DMS53 treated with DMSO at 0.1 percent for 48 hours (cell line): ENCODE measurements at regions not wholly inside any gene's neighbourhood (a gene's known extent, or its start where the extent isn't known, plus 50 kb on each side); places are given as distances from the start of the nearest gene placed in this dataset.
A peak's percentile ranks its signal among the peaks of the same experiment; 100 is the strongest.

Experiments used
- DNase-seq: peaks from one replicate; lab custom pipeline; 2025; ENCODE audit not compliant: unreplicated experiment; lab: John Stamatoyannopoulos, UW

DNA sequence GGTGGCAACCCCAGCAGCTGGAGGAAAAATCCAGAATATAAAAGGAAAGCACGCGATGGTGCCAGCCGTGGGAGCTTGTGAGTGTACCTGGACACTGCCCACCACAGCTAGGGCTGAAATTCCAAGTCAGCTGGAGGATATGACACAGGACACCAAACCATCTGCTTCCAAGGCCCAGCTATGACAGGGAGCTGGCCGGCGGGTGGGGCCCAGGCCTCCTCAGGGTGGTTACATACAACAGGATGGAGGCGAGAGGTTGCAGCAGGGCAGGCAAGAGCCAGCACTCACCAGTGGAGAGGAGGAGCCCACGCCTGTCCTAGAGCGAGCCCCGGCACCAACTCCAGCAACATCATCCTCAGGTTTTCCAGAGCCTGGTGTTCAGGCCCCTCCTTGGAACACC lies 163.2 kb upstream of the RPL38 start:
- no peak for DNase-seq

DNA sequence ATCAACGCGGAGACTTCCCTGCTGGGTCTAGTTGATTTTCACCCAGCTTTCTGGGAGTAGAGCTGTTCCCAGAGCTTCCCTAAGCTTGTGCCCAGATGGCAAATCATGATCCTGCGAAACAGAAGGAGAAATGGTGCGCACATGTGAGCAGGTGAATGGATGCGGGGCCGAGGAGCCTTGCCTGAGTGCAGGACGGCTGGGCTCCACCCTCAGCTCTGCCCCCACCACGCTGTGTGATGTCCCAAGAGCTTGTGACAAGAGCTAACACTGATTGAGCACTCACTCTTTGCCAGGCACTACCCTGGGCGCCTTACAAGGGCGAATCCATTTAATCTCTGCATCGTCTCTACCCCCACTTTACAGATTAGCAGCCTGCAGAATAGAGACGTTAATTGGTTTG lies 162.7 kb upstream of the RPL38 start:
- DNase-seq, result no peak

DNA sequence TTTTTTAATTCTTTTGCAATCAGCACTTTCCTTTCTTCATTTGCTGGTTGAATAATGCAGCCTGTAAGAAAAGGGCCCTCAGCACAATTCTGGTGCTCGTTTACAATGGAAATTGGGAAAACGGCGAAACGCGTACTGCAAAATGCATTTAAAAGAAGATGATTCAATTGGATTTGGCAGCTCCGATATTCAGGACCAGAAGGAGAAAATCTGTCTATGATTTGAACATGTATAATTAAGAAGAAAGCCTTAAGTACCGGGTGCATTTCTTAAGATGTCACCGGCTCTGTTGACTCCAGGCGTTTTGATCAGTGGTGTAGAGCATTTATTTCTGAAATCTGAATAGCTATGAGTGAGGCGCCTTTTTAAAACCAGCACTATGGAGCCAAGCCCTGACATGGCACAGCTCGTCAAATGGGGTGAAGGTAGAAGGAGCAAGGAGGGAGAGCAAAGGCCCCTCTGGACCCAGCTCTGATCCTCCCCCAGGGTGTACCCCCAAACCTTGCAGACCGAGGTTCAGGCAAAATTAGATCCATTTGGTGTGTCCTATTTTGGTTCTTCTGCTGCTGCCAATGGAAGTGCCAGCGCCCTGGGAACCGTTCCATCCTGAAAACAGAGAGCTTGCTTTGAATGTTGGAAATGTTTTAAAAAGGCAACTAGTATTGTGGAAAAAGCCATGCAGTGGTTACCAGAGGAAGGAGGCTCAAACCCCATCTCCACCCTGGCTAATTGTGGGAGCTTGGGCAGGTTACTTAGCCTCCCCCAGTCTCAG lies 161.4 kb upstream of the RPL38 start:
- DNase-seq, result no peak

DNA sequence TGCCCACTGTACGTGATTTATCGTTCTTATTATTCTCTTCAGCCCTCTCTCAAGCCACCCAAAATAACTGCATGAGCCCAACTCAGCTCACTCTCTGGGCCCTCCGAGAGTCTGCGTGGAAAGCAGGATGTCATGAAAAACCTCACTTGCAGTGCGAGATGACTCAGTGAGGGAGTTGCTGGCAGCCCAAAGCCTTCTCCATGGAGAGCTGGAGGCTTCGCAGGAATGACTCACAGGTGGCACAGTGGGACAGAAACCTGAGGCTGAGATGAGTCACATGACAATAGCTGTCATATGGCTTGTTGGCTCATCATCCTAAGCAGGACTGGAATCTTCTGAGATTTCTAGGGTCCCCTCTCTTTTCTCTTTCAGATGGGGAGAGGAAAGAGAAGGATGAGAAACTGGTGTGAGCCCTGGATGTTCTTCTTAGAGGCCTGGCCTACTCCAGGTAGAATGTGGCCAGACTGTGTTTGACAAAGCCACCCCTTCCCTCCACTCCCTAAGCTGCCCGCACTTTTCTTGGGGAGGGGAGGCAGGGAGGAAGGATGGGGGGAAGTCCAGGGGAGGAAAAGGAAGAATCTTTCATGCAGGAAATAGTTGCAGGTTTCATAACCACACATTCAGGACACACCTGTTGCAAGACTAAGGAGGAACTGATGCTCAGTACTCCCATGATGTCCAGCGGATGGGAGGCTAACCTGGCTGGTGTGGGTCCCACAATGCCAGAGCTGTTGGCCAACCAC lies 160.6 kb upstream of the RPL38 start:
- DNase-seq, result peak; percentile 84

DNA sequence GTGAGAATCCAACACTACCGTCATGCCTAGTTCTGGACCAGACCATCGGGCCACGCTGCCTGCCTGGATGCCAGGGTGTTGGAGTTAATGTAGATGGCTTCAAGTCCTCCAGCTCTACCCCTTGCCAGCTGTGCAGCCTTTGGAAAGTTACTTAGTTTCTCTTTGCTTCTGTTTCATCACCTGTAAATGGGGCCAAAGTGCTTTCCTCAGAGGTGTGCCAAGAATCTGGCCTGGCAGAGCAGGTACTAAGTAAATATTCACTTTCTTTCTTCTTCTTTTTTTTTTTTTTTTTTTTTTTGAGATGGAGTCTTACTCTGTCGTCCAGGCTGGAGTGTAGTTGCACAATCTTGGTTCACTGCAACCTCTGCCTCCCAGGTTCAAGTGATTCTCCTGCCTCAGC lies 159.5 kb upstream of the RPL38 start:
- no peak for DNase-seq

DNA sequence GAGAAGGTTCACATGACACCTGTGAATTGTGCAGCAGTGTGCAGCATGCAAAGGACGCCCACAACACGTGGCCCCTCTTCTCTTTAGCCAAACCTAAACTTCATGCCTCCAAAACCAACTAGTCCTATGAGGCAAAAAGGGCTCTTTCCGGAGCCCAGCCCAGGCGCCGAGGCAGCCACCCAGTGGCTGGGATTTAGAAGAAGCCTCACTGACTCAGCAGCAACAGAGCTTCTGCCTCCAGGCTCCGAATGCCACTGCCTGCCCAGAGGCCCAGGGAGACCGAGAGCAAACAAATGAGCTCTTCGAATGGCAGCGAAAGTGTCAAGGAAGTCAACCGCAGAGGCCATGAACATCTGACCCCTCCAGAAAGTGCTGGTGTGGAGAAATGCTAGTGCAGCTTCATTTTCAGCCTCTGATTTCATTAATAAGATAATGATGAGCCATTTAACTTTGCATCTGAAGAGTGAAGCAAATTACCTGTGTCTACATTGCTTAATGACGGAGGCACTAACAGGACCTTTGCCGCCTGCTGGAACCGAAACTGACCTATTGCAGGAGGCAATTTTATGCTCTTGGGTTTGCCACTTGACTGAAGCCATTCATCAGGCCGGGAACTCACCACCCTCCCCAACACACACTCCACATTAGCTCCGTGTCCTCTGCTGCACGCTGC lies 157.7 kb upstream of the RPL38 start:
- peak; percentile 31 for DNase-seq

DNA sequence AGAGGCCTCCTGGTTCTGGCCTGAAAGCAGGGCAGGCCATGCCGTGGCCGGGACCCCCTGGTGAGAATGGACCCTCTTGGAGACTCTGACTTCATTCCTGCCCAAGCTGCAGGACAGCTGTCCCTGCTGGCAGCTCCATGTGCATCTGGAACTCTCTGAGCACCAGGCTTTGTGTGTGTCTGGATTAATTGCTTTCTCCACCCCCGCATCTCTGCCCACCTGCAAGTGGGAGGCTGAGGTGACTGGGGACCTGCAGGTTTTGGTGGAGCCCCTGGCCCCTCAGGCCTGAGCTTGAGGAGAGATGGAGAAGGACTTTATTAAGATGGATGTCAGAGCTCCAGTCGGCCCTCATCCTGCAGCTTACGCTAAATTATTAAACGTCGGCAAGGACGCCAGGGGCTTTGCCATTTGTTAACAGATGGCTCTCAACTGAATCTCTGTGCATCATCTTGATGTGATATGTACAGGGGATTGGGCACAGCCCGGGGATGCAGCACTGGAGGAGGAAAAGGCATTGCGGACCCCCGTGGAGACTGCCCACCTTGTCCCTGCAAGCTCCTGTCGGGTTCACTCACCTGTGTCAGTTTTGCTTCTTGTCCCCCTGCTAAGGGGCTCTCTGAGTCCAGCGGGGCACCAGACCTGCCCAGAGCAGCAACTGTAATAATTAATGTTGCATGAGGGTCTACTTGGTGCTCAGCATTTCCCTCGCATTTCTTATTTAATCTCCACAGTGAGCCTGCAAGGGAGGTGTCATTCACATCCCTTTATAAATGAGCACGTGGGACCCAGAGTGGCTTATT lies 154.1 kb upstream of the RPL38 start:
- no peak for DNase-seq

DNA sequence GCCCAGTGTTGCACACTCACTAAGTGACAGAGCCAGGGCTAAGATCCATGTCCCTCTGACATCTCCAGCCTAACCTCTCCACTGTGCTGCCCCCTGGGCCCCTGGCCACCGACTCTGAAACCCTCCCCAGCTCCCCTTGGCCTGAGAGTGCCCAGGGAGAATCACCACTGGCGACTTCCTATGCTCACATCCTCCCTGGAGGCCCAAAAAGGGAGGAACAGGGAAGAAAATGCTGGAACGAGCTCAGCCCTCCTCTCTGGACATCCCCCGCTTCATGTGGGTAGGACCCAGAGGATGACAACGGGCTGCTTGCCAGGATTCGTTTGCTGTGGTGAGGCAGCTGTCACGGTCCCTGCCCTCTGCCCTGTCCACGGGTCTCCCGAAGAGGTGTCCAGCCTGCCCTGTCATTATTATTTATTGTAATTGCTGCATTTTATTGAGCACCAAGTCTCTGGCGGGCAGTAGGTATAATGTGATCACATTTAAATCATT lies 153.5 kb upstream of the RPL38 start:
- no peak for DNase-seq

DNA sequence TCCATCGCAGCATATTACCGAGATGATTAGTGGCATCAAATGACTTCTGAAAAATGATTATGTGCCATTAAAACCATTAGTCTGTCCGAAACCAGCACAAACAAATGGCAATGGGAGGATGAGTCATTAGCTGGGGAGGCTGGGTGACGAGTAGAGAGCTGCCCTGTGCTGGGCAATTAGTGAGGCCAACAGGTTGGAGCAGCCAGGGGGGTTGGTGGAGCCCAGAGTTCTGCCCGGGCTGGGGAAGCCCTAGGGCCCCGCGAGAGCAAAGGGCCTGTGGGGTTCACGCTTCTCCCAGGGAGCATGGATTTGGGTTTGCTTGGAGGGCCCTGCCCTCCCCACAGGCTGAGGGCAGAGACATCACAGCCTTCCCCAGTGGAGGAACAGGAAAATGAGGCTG lies 152.1 kb upstream of the RPL38 start:
- no peak for DNase-seq

DNA sequence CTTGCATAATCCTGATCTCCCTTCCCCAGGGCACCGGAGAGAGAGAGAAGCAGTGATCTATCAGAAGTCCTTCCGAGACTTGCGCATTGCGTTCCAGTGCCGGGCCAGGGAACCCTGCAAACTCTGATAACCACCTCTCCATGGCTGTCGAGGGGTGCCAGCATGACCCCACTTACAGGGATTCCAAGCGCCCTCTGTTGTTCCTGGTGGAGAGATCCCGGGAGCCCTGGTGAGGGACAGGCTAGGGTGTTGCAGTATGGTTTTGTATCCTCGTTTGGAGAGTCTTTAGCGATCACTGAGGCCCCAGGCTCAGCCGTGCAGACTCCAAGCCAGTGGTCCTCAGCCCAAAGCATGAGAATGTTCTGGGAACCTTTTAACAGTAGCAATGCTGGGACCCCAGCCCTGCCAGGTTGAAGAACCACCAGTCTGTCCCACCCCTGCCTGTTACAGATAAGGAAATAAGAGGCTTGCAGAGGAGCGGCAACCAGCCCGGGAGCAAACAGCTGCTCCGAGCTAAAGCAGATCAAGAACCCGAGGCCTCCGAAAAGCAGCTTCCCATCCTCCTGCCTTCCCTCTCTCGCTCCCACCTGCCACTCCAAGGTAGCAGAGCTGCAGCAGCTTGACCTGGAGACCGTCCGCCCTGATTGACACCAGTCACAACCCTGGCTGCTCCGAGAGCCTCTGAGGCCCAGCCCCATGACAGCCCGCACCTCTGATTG lies 150.3 kb upstream of the RPL38 start:
- no peak for DNase-seq

DNA sequence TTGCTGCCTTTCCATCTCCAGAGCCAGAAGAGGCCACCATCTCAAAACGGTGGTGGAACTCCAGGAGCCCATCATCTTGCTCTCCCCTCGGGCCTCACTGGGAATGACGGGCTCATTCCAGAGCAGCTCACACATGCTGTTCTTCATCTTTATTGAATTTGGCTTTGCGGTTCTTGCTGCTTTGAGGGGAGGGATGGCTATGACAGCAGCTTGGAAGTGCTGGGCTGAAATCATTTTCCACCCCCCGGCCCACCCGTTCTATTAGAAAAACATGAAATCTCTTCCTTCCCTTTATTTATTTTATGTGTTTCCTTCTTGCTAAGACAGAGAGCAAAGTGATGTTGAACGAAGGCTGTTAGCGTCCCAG lies 149.8 kb upstream of the RPL38 start:
- DNase-seq, result no peak

DNA sequence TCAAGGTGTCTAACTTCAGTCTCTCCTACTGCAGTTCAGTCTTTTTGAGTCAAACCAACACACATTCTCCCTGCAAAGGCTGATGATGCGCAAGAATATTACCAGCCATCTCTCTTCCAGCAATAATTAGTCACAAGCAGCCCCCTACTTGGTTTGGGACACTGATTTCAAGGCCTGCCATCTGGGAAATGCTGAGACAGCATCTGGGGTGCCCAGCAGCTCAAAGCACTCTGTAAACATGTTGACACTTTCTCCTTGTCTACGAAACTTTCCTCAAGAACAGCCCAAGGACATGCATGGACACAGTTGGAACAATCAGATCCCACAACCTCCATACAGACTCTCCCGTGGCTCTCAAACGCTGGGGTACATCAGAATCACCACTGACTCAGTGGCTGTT lies 149.2 kb upstream of the RPL38 start:
- DNase-seq, result no peak

DNA sequence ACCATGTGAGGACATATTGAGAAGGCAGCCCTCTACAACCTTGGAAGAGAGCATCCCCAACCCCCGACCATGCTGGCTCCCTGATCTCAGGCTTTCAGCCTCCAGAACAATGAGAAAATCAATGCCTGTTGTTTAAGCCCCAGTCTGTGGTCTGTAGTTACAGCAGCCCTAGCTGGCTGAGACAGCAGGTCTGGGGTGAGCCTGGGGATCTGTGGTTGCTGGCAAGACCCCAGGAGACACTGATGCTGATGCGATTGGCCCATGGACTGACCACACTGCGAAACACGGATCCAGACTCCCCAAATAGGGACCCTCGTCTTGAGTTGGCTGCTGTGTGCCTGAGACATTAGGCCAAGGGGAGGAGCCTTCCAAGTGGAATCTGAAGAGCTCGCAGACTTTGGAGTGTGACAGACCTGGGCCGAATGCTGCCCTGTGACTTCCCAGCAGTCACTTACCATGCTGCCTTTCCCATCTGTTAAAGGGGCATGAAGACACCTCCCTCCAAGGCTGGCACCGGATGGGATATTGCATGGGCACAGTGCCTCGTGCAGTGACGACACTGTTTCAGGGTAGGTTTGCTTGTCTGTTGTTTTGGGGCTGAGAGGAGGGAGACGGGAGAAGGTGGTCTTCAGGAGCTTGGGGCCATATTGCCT lies 147.8 kb upstream of the RPL38 start:
- DNase-seq, result no peak

DNA sequence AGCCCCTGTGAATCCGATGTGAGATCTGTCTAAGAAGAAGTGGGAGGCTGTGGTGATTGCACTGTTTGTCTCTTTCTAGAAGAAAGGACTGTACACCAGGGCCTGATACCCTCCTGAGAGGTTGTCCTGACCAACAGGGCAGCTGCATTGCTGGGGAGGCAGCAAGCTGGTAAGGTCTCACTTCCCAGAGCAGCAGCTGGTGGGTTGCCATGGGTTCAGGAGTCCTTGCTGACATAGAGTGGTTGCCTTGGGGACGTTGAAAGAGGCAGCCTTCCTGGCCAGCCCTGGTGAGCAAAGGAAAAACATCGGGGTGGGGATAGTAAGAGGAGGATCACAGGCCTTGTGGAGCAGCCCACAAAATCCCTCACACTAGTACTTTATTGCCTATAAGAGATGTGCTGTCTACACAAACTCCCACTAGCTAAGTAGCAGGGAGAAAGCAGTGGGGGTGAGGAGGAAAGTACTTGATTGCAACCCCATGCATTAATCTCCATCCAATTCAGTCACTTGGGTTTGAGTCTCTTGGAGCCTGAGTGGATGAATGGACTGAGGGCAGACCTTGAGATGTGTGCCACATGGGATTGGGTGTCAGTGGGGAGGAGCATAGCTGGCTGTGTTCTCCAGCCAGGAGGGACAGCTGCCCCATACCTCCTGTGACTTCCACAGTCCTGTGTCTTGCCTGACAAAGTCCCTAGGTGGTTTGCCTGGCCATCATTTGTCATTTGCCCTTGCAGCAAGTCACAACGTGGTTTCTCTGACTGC lies 143.8 kb upstream of the RPL38 start:
- DNase-seq, result peak; percentile 56

DNA sequence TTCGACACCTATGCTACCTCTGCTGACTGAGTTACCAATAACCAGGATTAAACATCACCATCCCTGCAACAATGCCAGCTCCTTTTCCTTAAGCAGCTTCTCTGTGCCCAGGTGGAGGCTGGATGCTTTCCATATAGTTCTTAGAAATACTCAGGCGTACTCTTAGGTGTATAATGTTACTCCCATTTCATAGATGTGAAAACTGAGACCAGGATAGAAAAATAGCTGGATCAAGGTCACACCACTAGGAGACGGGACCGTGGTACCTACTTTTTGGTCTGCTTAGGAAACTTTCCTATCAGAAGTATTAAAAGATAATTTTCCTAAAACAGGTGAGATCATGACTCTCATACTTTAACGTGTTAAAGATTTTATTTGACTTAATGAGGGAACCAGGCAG lies 141.7 kb upstream of the RPL38 start:
- no peak for DNase-seq

DNA sequence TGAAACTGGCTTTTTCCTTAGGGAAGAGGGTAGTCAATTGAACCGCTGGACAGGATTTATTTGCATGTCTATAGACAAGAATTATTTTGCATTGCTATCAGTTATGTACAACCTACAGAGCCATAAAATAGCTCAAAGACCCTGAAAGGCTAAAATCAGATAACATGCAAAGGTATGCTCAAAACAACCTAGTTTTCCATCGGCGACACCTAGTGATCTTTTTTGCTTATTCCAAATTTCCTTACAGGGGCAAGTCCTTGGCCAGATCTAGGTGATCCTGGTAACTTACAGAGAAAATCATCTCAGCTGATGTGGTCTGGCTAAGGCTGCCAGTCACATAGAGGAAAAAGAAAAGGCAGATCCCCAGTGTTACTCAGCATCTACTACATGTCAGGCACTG lies 141.2 kb upstream of the RPL38 start:
- no peak for DNase-seq

DNA sequence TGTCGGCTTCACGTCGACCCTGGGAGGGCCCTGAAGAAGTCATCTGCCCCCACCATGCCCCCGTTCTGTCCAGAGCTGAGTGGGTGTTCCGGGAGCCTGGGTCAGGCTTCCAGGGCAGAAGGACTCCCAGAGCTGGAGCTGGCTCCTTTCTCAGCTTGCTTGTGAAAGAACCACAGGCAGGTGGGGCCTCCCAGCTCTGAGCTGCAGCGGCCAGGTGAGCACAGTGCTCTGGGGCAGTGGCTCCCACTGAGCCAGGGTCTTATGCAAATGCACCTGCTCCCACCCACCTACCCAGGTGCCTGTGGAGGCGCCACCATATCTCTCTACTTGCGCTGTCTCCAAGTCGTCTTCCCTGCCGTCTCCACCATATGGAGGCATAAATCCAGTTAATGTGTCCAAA lies 140.0 kb upstream of the RPL38 start:
- no peak for DNase-seq

DNA sequence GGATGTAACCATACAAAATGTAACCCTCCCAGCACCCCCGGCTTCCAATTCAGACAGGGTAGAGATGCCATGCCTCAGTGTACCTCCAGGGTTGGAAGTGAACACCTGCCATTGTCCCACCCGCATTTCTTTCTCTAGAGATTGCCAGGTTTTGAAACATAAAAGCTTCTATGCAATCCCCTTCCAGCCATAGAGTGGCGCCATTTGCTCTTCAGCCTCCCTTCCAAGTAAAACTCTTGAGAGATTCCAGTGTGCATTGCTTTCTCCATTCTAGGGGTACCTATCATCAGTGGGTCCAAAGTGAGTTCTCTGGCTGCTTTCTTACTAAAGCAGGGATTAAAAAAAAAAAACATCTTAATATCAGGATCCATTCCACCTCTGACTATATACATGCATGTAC lies 133.1 kb upstream of the RPL38 start:
- DNase-seq, result no peak

DNA sequence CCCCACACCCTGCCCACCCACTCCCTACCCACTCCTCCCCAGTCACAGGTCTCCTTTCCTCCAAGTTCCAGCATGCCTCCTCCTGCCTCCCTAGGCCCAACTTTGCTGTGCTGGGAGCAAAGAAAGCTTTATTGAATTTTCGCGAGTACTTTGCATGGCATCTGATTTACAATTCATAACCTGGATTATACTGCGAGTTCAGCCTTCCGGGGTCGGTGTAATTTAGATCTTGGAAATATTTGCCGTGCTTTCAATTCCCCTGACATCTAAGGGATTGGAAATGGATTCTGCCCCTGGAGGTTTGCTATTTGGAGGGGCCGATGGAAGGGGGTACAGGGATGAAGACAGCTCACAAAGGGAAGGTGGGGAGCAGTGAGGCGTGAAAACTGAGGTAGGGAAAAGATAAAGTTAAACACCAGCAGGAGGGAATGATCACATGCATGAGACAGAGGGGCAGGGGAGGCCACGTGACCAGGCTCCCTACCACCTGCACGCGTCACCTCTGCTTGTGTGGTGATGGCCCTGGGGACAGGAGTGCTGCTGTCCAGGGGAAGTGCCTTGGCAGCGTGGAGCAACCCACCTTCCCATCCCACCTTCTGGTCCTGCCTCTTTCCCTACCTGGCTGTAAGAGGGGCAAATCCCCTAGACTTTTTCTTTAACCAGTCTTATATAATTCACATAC lies 132.3 kb upstream of the RPL38 start:
- DNase-seq, result no peak
